ENCODE measurements at regions not wholly inside any gene's neighbourhood (a gene's known extent, or its start where the extent isn't known, plus 50 kb on each side); places are given as distances from the start of the nearest gene placed in this dataset.
"Not testable (repeated sequence)": the region's sequence is repeated elsewhere in the genome, so short reads cannot be mapped to it uniquely, and the experiment has no call there.

DNA sequence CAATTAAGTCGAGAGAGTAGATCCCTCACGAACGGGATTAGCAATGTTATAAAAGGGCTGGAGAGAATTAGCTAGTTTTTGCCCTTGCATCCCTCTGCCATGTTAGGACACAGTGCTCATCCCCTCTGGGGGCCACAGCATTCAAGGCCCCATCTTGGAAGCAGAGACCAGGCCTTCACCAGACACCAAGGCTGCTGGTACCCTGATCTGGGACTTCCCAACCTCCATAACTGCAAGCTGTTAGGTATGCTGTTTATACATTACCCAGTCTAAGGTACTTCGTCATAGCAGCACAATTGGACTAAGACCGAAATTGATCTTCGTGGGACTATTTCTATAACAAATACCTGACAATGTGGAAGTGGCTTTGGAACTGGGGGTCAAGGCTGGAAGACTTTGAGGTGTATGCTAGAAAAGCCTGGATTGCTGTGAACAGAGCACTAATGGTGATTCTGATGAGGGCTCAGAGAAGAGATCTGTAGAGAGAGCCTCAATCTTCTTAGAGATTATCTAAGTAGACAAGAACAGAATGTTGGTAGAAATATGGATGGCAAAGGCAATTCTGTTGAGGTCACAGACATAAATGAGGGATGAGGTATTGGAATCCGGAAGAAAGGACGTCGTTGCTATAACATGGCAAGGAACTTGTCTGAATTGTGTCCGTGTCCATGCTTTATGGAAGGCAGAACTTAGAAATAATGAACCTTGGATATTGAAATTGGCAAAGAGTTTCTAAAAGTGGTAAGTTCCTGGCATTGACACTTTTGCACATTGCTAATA is 83.8 kb upstream of the KIF26B start:
- no peak for DNase-seq (ENCODE audit: low spot score)
- intact Hi-C loops (cut with DNase I), result no loop called here

DNA sequence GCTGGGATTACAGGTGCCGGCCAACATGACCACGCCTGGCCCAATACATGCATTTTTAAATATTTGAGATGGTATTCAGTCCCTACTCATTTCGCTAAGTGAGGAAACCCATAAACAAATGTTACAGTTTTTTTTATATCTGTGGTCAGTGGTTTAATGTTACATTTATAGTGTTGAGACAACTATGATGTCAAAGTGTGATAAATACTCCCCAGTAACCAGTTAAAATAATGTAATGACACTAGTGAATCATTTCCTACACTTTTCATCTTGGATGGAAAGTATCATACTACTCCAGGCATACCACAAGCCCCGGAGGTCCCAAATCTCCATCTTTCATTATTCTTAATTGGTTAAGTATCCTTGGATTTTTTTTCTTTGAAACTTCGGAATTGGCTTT is 87.5 kb upstream of the KIF26B start:
- DNase-seq (ENCODE audit: low spot score), result no peak
- intact Hi-C loops (cut with DNase I), result no loop called here

DNA sequence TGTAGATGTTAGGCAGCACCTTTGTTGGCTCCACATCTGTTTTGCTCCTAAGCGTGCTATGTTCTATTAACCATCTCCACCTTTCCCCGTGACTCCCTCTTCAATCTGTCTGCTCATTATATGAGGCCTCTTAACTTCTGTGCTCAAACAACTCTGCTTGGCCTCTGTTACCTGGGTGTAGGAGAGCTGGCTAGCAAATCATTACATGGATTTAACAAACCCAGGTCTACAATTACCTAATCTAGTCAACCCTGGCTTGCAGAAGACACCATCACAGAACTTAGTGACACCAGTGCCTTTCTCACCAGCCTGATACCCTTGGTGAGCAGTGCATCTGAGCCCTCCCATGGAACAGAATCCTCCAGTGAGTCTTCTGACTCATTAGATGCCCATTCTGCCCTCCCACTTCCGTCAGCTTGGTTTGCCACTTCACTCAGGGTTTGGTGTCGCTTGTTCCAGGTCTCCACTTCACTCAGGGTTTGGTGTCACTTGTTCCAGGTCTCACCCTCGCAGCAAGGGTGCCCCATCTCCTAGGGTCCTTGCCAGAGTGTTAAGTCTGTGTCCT is 92.0 kb upstream of the KIF26B start:
- intact Hi-C loops (cut with DNase I), result no loop called here
- DNase-seq (ENCODE audit: low spot score), result no peak

DNA sequence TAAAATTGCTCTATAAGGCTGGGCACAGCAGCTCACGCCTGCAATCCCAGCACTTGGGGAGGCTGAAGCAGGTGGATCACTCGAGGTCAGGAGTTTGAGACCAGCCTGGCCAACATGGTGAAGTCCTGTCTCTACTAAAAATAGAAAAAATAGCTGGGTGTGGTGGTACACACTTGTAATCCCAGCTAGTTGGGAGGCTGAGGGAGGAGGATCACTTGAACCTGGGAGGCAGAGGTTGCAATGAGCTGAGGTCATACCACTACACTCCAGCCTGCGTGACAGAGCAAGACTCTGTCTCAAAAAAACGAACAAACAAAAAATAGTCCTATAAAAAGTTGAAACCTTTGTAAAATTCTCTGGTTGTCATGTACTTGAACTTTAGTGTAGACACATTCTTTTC is 93.0 kb upstream of the KIF26B start:
- DNase-seq (ENCODE audit: low spot score), result not testable (repeated sequence)

DNA sequence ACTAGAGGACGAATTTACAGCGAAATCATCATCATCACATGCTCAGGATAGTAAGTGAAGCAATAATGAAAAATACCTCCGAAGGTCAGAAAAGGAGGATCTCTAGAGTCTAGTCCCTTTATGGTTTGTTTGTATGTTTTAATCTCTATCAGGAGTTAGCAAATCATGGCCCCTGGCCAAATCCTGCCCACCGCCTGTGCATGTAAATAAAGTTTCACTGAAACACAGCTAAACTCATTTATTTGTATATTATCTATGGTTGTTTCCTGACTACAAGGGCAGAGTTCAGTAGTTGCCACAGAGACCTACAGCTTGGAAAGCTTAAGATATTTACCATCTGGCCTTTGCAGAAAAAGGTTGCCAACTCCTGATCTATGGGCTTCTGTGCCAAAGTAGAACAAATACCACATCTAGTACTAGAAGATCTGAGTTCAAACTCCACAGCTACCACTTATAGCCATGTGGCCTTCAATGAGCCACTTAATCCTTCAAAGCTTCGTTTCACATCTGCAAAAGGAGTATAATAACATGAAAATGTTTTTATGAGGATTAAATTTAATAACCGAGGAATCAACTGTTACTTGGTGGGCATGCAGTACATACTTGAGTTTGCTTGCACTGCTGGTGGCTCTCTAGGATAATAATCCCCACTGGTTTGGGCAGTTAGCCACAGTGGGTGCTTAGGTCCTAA is 94.0 kb upstream of the KIF26B start:
- intact Hi-C loops (cut with DNase I), result no loop called here
- no peak for DNase-seq (ENCODE audit: low spot score)

More for the DNA sequence above, 93.0 kb upstream of the KIF26B start:
- intact Hi-C loops (cut with DNase I), result not testable (repeated sequence)

DNA sequence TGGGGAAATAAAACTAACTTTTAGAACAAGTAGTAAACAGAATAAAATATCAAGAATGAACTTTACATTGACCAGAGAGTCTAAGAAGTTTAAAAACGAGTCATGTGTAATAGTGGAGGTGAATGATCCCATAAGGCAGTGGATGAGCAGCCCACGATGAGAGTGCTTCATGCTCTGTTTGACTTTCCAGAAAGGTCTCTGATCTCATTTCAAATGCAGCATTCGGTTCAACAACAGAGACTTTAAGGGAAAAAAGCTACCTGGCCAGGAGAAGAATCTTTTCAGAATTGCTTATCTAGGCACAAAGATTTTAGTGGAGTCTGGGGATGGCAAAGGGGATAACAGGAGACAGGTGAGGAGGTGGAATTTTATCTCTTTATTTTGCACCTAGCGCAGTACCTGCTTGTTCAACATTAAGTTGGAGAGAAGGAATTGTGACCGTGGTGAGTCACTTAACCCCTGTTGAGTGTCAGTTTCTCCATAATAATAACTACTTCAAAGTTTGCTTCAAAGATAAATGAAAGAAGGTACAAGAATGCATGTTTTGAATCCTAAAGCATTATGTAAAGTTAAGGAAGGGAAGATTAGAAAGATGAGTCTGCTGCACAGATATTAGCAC is 94.9 kb upstream of the KIF26B start:
- DNase-seq (ENCODE audit: low spot score), result no peak
- intact Hi-C loops (cut with DNase I), result loop anchor here in 1 of 2 donors (10.0 kb wide), 1 partner anchor 65 kb away; no protein-coding TSS in a partner anchor

DNA sequence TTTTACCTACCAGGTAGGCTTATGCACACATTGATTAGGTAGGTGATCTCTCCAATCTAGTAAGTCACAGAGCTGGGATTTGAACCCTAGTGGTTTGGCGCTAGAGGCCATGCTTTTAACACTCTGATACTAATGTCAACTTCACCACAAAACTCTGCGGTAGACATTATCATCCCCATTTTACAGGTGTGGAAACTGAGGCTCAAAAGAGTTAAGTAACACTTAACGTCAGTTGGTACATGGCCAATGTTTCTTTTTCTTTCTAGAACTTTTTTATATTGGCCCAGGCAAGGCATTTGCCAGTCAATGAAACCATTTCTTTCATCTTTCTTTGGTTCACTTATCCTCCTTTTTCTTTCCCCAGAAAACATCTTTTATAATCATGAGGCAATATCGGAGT is 95.9 kb upstream of the KIF26B start:
- DNase-seq (ENCODE audit: low spot score), result no peak
- intact Hi-C loops (cut with DNase I), result loop anchor here in 1 of 2 donors (10.0 kb wide), 1 partner anchor 64 kb away; no protein-coding TSS in a partner anchor

DNA sequence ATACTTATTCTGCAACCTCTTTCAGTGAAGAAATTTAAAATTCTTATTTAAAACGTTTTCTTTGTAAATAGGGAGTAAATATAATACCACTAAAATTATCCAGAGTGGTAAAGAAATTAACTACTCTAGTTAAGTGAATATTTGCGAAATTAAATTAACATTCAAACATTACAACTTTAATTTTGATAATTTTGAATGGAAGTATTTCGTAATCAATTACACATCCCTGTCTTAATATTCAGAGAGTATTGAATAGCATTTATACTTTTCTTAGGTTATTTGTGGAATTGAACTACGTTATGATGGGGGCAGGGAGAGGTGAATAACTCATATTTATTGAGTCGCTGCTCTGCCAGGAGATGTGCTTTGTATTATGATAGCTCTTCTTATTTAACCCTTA is 96.3 kb upstream of the KIF26B start:
- DNase-seq (ENCODE audit: low spot score), result no peak
- intact Hi-C loops (cut with DNase I), result loop anchor here in 1 of 2 donors (10.0 kb wide), 1 partner anchor 64 kb away; no protein-coding TSS in a partner anchor

DNA sequence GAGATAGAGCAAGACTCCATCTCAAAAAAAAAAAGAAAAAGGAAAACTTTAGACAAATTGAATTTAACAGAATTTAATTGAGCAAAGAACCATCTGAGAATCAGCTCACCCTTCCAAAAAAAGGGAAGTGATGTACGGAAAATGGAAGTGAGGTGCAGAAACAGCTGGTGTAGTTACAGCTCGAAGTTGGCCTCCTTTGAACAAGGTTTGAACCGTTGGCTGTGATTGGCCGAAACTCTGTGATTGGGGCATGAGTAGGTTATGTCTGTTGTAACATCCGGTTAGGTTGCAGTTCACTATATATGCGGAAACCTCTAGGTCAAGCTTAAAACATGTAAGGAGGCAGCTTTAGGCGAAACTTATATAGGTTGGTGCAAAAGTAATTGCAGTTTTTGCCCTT is 97.9 kb upstream of the KIF26B start:
- DNase-seq (ENCODE audit: low spot score), result no peak
- intact Hi-C loops (cut with DNase I), result loop anchor here in 1 of 2 donors (10.0 kb wide), 1 partner anchor 62 kb away; no protein-coding TSS in a partner anchor

DNA sequence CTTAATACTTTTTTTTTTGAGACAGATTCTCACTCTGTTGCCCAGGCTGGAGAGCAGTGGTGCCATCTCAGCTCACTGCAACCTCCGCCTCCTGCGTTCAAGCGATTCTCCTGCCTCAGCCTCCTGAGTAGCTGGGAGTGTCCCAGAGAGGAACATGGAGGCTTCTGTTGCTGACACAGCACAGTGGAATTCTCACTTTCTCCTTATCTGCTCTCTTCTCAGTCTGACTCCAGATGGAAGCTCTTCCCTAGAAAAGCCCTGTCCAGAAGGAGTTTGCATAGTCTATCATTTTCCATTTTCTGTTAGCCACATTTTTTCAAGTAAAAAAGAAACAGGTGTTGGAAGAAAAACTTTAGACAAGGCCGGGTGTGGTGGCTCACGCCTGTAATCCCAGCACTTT is 98.5 kb upstream of the KIF26B start:
- not testable (repeated sequence) for DNase-seq (ENCODE audit: low spot score)
- intact Hi-C loops (cut with DNase I), result loop anchor here in 1 of 2 donors (10.0 kb wide), 1 partner anchor 61 kb away; no protein-coding TSS in a partner anchor

DNA sequence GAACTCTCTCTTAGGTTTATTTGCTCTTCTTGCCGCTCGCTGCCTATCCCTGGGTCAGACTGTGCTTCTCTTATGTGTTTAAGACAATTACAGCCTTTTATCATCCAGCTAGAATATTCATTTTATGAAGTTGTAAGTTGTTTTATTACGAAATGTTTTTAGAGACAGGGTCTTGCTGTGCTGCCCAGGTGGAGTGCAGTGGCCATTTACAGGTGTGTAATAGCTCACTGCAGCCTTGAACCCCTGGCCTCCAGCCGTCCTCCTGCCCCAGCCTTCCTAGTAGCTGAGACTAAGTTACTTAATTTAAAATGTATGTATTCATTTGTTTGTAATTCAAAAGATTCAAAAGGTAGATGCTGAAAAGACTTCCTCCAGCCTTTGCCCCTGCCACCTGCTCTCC is 99.0 kb upstream of the KIF26B start:
- no peak for DNase-seq (ENCODE audit: low spot score)
- intact Hi-C loops (cut with DNase I), result loop anchor here in 1 of 2 donors (10.0 kb wide), 1 partner anchor 61 kb away; no protein-coding TSS in a partner anchor

DNA sequence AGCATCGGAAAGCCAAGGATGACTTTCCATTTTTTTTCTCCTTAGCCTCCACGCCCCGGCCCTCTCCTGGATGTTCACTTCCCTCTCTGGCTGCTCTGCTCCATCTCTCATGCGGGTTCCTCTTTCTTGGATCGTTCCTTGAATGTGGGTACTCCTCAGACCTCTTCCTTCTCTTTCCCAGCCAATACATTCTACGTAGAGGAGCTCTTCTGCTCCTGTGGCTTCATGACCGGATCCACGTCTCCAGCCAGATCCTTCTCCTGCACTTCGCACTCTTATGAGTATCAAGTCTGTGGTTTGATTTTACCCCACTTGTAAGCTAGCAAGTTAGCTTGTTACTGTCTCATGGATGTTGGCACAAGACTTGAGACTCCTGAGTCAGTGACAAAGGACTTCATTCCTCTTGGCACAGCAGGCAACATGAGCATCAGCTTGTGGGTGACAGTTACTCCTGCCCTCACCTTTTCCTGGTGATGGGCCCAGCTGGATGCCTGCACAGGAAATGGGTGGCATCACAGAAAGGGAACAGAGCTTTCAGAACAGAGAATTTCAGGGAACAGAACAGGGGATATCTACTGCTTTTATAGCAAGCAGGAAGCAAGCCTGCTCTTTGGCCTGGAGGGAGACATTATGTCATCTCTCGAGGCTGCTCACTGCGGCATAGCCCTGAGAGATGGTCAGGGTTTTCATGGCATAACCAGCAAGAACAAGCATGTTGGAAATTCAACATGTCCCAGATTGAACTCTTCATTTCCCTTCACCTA is 100.1 kb upstream of the KIF26B start:
- intact Hi-C loops (cut with DNase I), result loop anchor here in 1 of 2 donors (10.0 kb wide), 1 partner anchor 60 kb away; no protein-coding TSS in a partner anchor
- DNase-seq (ENCODE audit: low spot score), result no peak

DNA sequence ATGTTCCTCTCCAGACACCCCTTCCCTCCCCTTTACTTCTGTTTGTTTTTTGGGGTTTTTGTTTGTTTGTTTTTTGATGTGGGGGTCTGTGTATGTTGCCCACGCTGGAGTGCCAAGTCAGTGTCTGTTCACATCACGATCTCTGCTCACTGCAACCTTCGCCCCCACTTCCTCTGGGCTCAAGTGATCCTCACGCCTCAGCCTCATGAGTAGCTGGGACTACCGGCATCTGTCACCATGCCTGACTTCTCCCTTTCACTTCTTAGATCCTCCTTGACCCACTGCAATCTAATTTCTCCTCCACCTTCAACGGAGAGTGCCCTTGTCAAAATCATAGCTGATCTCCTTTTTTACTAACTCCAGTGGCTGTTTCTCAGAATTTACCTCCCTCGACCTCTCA is 100.7 kb upstream of the KIF26B start:
- intact Hi-C loops (cut with DNase I), result loop anchor here in 1 of 2 donors (10.0 kb wide), 1 partner anchor 59 kb away; no protein-coding TSS in a partner anchor
- DNase-seq (ENCODE audit: low spot score), result no peak

DNA sequence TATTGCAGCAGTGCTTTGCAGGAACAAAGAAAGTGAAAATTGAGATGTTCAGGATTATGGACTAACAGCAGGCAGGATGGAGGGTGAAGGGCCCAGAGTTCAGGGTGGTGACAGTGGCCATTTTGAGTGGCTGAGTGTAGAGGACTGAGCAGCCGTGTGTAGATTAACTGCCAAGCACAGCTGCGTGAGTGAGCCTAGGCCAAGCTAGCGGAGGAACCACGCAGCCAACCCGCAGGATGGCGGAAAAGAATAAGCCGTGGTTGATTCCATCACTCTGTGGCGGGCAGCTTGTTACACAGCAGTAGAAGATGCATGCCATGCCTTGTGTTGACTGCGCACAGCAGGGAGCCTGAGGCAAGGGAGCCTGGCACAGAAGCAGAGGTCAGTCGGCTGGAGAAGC is 102.5 kb upstream of the KIF26B start:
- intact Hi-C loops (cut with DNase I), result loop anchor here in 1 of 2 donors (10.0 kb wide), 1 partner anchor 57 kb away; no protein-coding TSS in a partner anchor
- DNase-seq (ENCODE audit: low spot score), result no peak

DNA sequence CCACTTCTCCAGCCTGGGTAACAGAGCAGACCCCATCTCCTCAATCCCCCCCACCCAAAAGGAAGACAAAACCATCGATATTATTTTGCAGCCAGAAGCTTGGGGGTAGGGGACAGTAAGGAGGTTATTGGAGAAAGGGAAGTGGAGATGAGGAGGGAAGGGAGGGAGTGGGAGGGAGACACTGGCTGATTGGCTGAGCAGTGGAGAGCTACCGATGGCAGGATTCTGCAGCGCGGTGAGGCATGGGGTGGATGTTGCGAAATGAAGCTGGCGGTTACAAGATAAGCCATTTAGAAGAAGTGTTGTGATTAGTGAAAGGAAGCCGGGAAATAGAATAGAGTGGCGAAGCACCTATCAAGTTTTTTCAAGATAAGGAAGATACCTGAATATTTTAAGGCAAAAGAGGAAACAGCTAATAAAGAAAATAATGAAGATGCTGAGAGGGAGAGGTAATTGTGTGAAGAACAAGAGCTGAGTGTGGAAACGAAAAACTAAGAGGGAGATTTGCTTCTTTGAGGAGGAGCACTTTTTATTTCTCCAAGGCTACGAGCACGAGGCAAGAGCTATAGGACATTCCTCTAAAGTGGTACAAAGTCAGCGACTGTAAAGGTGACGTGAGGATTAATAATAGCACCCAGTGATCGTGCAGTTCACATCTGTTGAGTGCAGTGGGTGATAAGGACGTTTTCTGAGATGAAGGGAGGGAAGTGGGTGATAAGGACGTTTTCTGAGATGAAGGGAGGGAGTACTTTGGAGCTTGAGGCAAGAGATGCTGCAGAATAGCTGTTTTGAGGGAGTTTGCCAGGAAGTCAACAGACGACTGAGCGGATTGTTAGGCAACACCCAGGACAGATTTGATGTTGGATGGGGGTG is 103.2 kb upstream of the KIF26B start:
- intact Hi-C loops (cut with DNase I), result loop anchor here in 1 of 2 donors (10.0 kb wide), 1 partner anchor 57 kb away; no protein-coding TSS in a partner anchor
- no peak for DNase-seq (ENCODE audit: low spot score)

DNA sequence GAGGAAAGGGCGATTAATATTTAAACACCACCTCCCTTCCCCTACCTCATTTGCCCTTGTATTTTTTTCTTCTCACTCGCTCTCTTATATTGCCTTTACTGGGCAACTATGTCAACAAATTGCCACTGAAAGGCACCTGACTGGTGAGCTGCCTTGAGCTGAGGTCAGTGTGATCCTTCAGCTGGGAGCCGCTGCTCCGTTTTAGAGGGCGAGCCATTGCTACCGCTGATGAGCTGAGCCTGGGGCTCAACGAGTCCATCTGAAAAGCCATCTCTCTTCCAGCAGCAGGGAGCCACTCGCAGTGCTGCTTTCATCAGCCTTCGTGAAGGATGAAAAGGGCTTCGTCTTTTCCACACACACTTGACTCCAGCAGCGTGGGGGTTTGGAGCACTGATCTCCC is 108.0 kb upstream of the KIF26B start:
- DNase-seq (ENCODE audit: low spot score), result no peak
- intact Hi-C loops (cut with DNase I), result loop anchor here in 1 of 2 donors (10.0 kb wide), 1 partner anchor 442 kb away; no protein-coding TSS in a partner anchor

DNA sequence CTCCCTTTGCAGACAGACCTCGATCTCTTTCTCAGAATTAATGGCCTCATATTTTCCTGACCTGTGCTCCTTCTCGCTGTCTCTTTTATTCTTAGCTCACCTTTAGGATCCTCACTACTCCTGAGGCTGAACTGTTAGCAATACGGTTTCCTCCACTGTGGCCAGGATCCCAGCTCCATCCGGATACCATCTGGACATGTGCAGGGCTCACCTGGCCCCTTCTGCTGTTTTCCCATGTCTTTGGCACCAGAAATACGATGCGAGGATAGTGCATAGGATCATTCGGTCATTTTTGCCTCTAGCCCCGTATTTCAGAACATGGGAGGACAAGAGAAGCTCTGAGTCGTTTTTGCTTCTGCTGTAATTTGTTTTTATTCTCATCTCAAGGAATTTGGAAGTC is 108.5 kb upstream of the KIF26B start:
- intact Hi-C loops (cut with DNase I), result loop anchor here in 1 of 2 donors (10.0 kb wide), 1 partner anchor 442 kb away; no protein-coding TSS in a partner anchor
- DNase-seq (ENCODE audit: low spot score), result no peak
